Stomach smooth muscle (tissue), 2 donors: ENCODE measurements at regions not wholly inside any gene's neighbourhood (a gene's known extent, or its start where the extent isn't known, plus 50 kb on each side); places are given as distances from the start of the nearest gene placed in this dataset.
"Not testable (repeated sequence)": the region's sequence is repeated elsewhere in the genome, so short reads cannot be mapped to it uniquely, and the experiment has no call there.

Experiments
- H3K27ac ChIP-seq: one replicate; pipeline ENCODE4 v1.7.0; 2013; ENCODE audit warnings: mild to moderate bottlenecking, low read length, inconsistent platforms
- H3K27me3 ChIP-seq, 2 donors: one replicate each; pipeline ENCODE4 v1.7.0; 2013; ENCODE audit warnings: low read length in 2 of 2; ENCODE audit not compliant: insufficient read depth in 2 of 2, control insufficient read depth in 1 of 2
- H3K36me3 ChIP-seq, 2 donors: one replicate each; pipeline ENCODE4 v1.7.0; 2013; ENCODE audit warnings: low read length in 2 of 2; ENCODE audit not compliant: control insufficient read depth in 2 of 2, insufficient read depth in 2 of 2
- H3K4me1 ChIP-seq: one replicate; pipeline ENCODE4 v1.7.0; 2013; ENCODE audit warnings: low read length; ENCODE audit not compliant: control insufficient read depth, insufficient read depth
- H3K4me3 ChIP-seq, 2 donors: one replicate each; pipeline ENCODE4 v1.7.0; 2013; ENCODE audit warnings: low read length in 2 of 2
- H3K9ac ChIP-seq, 2 donors: one replicate each; pipeline ENCODE4 v1.7.0; 2013; ENCODE audit warnings: low read length in 2 of 2, mild to moderate bottlenecking in 1 of 2
- H3K9me3 ChIP-seq, 2 donors: one replicate each; pipeline ENCODE4 v1.7.0; 2013; ENCODE audit warnings: low read length in 2 of 2; ENCODE audit not compliant: control insufficient read depth in 2 of 2
- donor health status: healthy.
- donor health status: Pancreatic carcinoma.

- Histone ChIP-seq H3K27ac (no peak overlapping the region), H3K9me3 (no peaks in the 10 kb centered on the region), H3K36me3 (no peaks in the 10 kb centered on the region), H3K27me3 (no peaks in the 10 kb centered on the region), H3K4me3 (no peak overlapping the region), H3K9ac (no peak overlapping the region), H3K4me1 (no peaks in the 10 kb centered on the region)
These were observed 237.8 kb upstream of the ADGRL3 start for GRCh38 chr4:60962286-60962685.

DNA sequence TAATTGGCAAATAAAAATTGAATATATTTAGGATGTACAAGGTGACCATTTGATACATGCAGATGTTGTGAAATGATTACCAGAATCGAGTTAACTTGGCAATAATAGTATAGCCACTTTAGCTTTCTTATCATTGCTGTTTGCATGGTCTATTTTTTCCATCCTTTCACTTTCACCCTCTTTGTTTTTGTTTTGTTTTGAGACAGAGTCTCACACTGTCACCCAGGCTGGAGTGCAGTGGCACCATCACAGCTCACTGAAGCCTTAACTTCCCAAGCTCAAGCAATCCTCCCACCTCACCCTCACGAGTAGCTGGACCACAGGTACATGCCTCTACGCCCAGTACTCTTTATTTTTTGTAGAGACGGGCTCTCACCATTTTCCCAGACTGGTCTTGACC is 218.6 kb upstream of the ADGRL3 start:
- Histone ChIP-seq H3K4me1 (no peaks in the 10 kb centered on the region), H3K27ac (no peak overlapping the region), H3K27me3 (no peaks in the 10 kb centered on the region), H3K36me3 (no peaks in the 10 kb centered on the region), H3K9me3 (peaks cover 3 to 8% of the 10 kb centered on the region in 2 donors), H3K4me3 (no peak overlapping the region), H3K9ac (no peak overlapping the region)

GRCh38 chr4:60989141-60989540 is 211.0 kb upstream of the ADGRL3 start:
- H3K27me3 ChIP-seq = no peaks in the 10 kb centered on the region
- H3K9ac ChIP-seq = no peak overlapping the region
- H3K4me1 ChIP-seq = no peaks in the 10 kb centered on the region
- H3K9me3 ChIP-seq = peaks cover 0 to 8% of the 10 kb centered on the region in 2 donors
- H3K27ac ChIP-seq = no peak overlapping the region
- H3K4me3 ChIP-seq = no peak overlapping the region
- H3K36me3 ChIP-seq = no peaks in the 10 kb centered on the region

DNA sequence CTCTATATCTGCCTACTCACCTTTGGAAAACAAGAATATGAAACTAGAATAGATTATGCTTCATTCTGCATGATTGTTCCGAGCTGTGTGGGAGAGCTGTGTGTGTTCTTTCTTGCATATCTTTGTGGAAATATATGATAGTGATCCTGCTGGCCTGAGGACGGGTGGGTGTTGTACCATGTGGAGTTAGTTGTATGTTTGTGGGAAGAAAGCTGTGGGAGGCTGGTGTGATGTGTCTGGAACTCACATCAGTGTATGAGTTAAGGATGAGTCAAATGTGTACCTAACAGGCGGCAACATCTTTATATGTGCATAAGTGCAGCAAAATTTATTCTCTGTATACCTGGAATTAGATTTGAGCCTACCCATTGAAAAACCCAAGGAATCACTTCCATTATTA is 208.1 kb upstream of the ADGRL3 start:
- Histone ChIP-seq H3K27me3 (no peaks in the 10 kb centered on the region), H3K4me1 (no peaks in the 10 kb centered on the region), H3K9ac (no peak overlapping the region), H3K9me3 (no peaks in the 10 kb centered on the region), H3K4me3 (no peak overlapping the region), H3K27ac (no peak overlapping the region), H3K36me3 (no peaks in the 10 kb centered on the region)

DNA sequence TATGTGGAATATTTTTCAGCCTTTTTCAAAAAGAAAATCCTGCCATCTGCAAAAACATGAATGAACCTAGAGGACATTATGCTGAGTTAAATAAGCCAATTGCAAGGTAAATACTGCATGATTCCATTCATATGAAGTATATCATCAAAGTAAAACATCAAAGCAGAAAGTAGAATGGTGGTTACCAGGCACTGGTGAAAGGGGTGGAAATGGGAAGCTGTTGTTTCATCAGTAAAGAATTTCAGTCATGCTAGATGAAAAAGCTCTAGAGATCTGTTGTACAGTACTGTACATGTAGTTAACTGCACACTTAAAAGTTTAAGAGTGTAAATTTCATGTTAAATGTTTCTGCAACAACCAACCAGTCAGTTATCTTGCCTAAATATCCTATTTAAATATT is 196.8 kb upstream of the ADGRL3 start:
- no peak overlapping the region for H3K9ac ChIP-seq
- no peaks in the 10 kb centered on the region for H3K4me1 ChIP-seq
- no peaks in the 10 kb centered on the region for H3K27me3 ChIP-seq
- no peaks in the 10 kb centered on the region for H3K9me3 ChIP-seq
- H3K4me3 ChIP-seq = no peak overlapping the region
- no peak overlapping the region for H3K27ac ChIP-seq
- H3K36me3 ChIP-seq = no peaks in the 10 kb centered on the region

GRCh38 chr4:61004651-61005170 is 195.4 kb upstream of the ADGRL3 start:
- H3K9me3 ChIP-seq = no peaks in the 10 kb centered on the region
- no peaks in the 10 kb centered on the region for H3K36me3 ChIP-seq
- H3K9ac ChIP-seq = no peak overlapping the region
- H3K27me3 ChIP-seq = no peaks in the 10 kb centered on the region
- H3K4me3 ChIP-seq = no peak overlapping the region
- no peak overlapping the region for H3K27ac ChIP-seq
- no peaks in the 10 kb centered on the region for H3K4me1 ChIP-seq

- H3K9ac ChIP-seq = no peak overlapping the region
- no peaks in the 10 kb centered on the region for H3K27me3 ChIP-seq
- no peak overlapping the region for H3K27ac ChIP-seq
- H3K4me1 ChIP-seq = no peaks in the 10 kb centered on the region
- H3K36me3 ChIP-seq = no peaks in the 10 kb centered on the region
- H3K9me3 ChIP-seq = no peaks in the 10 kb centered on the region
- H3K4me3 ChIP-seq = no peak overlapping the region
These were observed 189.1 kb upstream of the ADGRL3 start for GRCh38 chr4:61011051-61011450.

DNA sequence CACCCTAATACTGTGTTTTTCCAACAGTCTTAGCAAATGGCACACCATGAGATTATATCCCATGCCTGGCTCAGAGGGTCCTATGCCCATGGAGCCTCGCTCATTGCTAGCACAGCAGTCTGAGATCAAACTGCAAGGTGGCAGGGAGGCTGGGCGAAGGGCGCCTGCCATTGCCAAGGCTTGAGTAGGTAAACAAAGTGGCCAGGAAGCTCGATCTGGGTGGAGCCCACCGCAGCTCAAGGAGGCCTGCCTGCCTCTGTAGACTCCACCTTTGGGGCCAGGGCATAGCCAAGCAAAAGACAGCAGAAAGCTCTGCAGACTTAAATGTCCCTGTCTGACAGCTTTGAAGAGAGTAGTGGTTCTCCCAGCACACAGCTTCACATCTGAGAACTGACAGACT is 188.2 kb upstream of the ADGRL3 start:
- H3K27me3 ChIP-seq, H3K9ac ChIP-seq, H3K9me3 ChIP-seq, H3K4me3 ChIP-seq, H3K4me1 ChIP-seq, H3K27ac ChIP-seq, H3K36me3 ChIP-seq: not testable (repeated sequence)

DNA sequence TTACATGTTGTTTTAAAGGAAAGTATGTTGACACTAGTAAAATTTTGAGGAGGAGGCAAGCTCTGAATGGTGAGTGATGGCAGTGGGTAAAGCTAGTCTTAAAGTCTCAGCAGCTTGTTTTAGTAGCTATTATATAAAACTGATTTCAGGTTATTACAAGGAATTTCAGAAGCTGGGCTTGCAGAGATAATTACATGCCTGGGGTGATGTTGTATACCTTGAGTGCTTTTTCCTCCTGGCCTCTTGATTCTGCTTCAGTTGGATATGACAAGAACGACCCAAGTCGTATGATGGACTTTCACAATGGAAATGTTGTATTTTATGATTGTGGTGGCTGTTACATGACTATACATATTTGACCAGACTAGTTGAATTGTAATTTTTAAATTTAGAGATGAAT is 175.5 kb upstream of the ADGRL3 start:
- H3K27me3 ChIP-seq = no peaks in the 10 kb centered on the region

GRCh38 chr4:61027939-61028338 is 172.2 kb upstream of the ADGRL3 start:
- Histone ChIP-seq H3K36me3 (no peaks in the 10 kb centered on the region), H3K9ac (no peak overlapping the region), H3K4me3 (no peak overlapping the region), H3K4me1 (no peaks in the 10 kb centered on the region), H3K27ac (no peak overlapping the region), H3K27me3 (no peaks in the 10 kb centered on the region), H3K9me3 (peaks cover 0 to 3% of the 10 kb centered on the region in 2 donors)

More for the DNA sequence above, 175.5 kb upstream of the ADGRL3 start:
- Histone ChIP-seq H3K9ac (no peak overlapping the region), H3K36me3 (no peaks in the 10 kb centered on the region), H3K4me3 (no peak overlapping the region), H3K4me1 (no peaks in the 10 kb centered on the region), H3K27ac (no peak overlapping the region), H3K9me3 (peaks cover 0 to 3% of the 10 kb centered on the region in 2 donors)

GRCh38 chr4:61036071-61036684 is 163.9 kb upstream of the ADGRL3 start:
- Histone ChIP-seq H3K4me3 (no peak overlapping the region), H3K9me3 (no peaks in the 10 kb centered on the region), H3K4me1 (no peaks in the 10 kb centered on the region), H3K36me3 (no peaks in the 10 kb centered on the region), H3K27ac (no peak overlapping the region), H3K9ac (no peak overlapping the region), H3K27me3 (no peaks in the 10 kb centered on the region)
